ENCODE measurements at regions not wholly inside any gene's neighbourhood (a gene's known extent, or its start where the extent isn't known, plus 50 kb on each side); places are given as distances from the start of the nearest gene placed in this dataset.
"Not testable (repeated sequence)": the region's sequence is repeated elsewhere in the genome, so short reads cannot be mapped to it uniquely, and the experiment has no call there.

GRCh38 chr2:15692551-15693377, 101.1 kb downstream of the DDX1 start:
- ChIA-PET POLR2A (no interaction called here), CTCF (no interaction called here)
- H3K9me3 Mint-ChIP-seq, result no peaks in the 10 kb centered on the region
- peaks cover 6% of the 10 kb centered on the region for H3K27me3 Mint-ChIP-seq
- TF ChIP-seq, protein P1, sequence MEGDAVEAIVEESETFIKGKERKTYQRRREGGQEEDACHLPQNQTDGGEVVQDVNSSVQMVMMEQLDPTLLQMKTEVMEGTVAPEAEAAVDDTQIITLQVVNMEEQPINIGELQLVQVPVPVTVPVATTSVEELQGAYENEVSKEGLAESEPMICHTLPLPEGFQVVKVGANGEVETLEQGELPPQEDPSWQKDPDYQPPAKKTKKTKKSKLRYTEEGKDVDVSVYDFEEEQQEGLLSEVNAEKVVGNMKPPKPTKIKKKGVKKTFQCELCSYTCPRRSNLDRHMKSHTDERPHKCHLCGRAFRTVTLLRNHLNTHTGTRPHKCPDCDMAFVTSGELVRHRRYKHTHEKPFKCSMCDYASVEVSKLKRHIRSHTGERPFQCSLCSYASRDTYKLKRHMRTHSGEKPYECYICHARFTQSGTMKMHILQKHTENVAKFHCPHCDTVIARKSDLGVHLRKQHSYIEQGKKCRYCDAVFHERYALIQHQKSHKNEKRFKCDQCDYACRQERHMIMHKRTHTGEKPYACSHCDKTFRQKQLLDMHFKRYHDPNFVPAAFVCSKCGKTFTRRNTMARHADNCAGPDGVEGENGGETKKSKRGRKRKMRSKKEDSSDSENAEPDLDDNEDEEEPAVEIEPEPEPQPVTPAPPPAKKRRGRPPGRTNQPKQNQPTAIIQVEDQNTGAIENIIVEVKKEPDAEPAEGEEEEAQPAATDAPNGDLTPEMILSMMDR (IDR thresholded peaks at IDR 0.05), result no peak
- no peak overlapping the region for H3K27ac Mint-ChIP-seq
- no peaks in the 10 kb centered on the region for H3K4me1 Mint-ChIP-seq (ENCODE audit: low read depth)
- H3K4me3 Mint-ChIP-seq, result no peak overlapping the region
- no peaks in the 10 kb centered on the region for H3K36me3 Mint-ChIP-seq (ENCODE audit: low read depth)
- DNase-seq (no peak), ATAC-seq (no peak)
- intact Hi-C loops (cut with micrococcal nuclease), result no loop called here

- Mint-ChIP-seq H3K27ac (no peak overlapping the region), H3K4me1 (ENCODE audit: low read depth) (no peaks in the 10 kb centered on the region)
- CTCF ChIA-PET, result no interaction called here
Measured at GRCh38 chr2:15693382-15693781, 101.7 kb downstream of the DDX1 start.

DNA sequence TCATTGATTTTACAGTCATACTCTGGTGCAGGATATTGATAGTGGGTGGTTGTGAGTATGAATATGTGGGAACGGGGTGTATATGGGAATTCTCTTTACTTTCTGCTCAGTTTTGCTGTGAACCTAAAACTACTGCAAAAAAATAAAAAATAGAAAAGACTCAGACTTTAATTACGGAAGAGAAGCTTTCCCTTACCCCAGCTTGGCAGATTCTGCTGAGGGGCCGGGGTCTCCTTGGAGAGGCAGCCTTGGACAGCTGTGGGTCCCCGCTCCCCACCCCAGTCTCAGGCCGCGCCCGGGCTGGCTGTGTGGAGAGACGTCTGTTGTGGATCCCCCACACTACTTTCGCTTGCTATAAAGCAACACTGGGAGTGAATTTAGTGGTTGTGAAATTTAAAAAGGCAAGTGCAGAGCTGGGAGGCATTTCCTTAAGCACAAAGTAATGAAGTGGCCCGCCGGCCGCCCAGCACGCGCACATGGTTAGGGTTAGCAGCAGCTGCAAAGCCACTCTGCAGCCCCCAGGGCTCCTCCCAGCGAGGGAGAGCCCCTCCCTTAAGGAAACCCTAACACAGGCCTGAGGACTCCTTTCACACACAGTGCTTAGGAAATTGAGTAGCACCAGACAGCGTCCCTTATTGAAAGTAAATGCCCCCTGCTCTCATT, 102.4 kb downstream of the DDX1 start:
- DNase-seq (no peak), ATAC-seq (no peak)
- H3K27ac Mint-ChIP-seq, result no peak overlapping the region
- intact Hi-C loops (cut with micrococcal nuclease), result no loop called here
- ChIA-PET CTCF (no interaction called here), POLR2A (no interaction called here)
- TF ChIP-seq, protein P1 (IDR thresholded peaks at IDR 0.05), result no peak
- H3K4me1 Mint-ChIP-seq (ENCODE audit: low read depth), result no peaks in the 10 kb centered on the region
- H3K27me3 Mint-ChIP-seq, result peaks cover 3% of the 10 kb centered on the region
- H3K36me3 Mint-ChIP-seq (ENCODE audit: low read depth), result no peaks in the 10 kb centered on the region
- no peak overlapping the region for H3K4me3 Mint-ChIP-seq
- H3K9me3 Mint-ChIP-seq, result no peaks in the 10 kb centered on the region

More at GRCh38 chr2:15693382-15693781, 101.7 kb downstream of the DDX1 start:
- Mint-ChIP-seq H3K36me3 (ENCODE audit: low read depth) (no peaks in the 10 kb centered on the region), H3K4me3 (no peak overlapping the region), H3K9me3 (no peaks in the 10 kb centered on the region), H3K27me3 (peaks cover 6% of the 10 kb centered on the region)
- TF ChIP-seq, protein P1 (IDR thresholded peaks at IDR 0.05), result no peak
- intact Hi-C loops (cut with micrococcal nuclease), result no loop called here
- ATAC-seq (no peak), DNase-seq (no peak)
- POLR2A ChIA-PET, result no interaction called here

GRCh38 chr2:15694589-15694986, 102.9 kb downstream of the DDX1 start:
- no peak for ATAC-seq
- TF ChIP-seq, protein P1 (IDR thresholded peaks at IDR 0.05), result no peak
- CTCF ChIA-PET, result no interaction called here
- Mint-ChIP-seq H3K27ac (no peak overlapping the region), H3K4me3 (no peak overlapping the region), H3K4me1 (ENCODE audit: low read depth) (no peaks in the 10 kb centered on the region), H3K27me3 (peaks cover 1% of the 10 kb centered on the region), H3K36me3 (ENCODE audit: low read depth) (no peaks in the 10 kb centered on the region), H3K9me3 (no peaks in the 10 kb centered on the region)
- no peak for DNase-seq
- POLR2A ChIA-PET, result no interaction called here
- intact Hi-C loops (cut with micrococcal nuclease), result no loop called here

DNA sequence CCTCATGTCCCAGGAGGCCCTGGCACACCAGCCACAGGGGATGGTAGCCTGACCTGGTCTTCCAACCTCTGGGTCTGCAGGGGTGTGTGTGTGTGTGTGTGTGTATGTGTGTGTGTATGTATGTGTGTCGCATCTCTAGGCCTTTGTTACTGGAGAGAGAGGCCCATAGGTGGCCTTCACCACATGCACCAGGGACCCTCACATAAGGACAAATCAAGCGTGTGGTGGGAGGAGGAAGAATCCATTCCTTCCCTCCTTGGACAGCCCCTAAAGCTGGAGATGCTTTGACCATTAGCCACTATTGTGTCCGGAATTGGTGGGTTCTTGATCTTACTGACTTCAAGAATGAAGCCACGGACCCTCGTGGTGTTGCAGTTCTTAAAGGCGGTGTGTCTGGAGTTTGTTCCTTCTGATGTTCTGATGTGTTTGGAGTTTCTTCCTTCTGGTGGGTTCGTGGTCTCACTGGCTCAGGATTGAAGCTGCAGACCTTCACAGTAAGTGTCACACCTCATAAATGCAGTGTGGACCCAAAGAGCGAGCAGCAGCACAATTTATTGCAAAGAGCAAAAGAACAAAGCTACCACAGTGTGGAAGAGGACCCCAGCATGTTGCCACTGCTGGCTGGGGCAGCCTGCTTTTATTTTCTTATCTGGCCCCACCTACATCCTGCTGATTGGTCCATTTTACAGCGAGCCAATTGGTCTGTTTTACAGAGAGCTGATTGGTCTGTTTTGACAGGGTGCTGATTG, 104.1 kb downstream of the DDX1 start:
- Mint-ChIP-seq H3K27me3 (no peaks in the 10 kb centered on the region), H3K4me1 (ENCODE audit: low read depth) (no peaks in the 10 kb centered on the region), H3K27ac (no peak overlapping the region), H3K4me3 (no peak overlapping the region), H3K9me3 (no peaks in the 10 kb centered on the region), H3K36me3 (ENCODE audit: low read depth) (no peaks in the 10 kb centered on the region)
- POLR2A ChIA-PET, result no interaction called here
- ATAC-seq, result no peak
- intact Hi-C loops (cut with micrococcal nuclease), result no loop called here
- DNase-seq, result no peak
- CTCF ChIA-PET, result no interaction called here
- TF ChIP-seq, protein P1 (IDR thresholded peaks at IDR 0.05), result no peak

DNA sequence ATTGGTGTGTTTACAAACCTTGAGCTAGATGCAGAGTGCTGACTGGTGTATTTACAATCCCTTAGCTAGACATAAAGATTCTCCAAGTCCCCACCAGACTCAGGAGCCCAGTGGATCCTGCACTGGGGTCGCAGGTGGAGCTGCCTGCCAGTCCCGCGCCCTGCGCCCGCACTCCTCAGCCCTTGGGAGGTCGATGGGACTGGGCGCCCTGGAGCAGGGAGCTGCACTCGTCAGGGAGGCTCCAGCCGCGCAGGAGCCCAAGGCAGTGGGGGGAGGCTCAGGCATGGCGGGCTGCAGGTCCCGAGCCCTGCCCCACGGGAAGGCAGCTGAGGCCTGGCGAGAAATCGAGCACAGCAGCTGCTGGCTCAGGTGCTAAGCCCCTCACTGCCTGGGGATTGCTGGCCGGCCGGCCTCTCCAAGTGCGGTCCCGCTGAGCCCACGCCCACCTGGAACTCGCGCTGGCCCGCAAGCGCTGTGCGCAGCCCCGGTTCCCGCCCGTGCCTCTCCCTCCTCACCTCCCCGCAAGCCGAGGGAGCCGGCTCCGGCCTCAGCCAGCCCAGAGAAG, 105.0 kb downstream of the DDX1 start:
- intact Hi-C loops (cut with micrococcal nuclease); H3K4me3 Mint-ChIP-seq; H3K36me3 Mint-ChIP-seq (ENCODE audit: low read depth); DNase-seq; CTCF ChIA-PET; H3K9me3 Mint-ChIP-seq; H3K4me1 Mint-ChIP-seq (ENCODE audit: low read depth); POLR2A ChIA-PET; ATAC-seq; H3K27ac Mint-ChIP-seq; H3K27me3 Mint-ChIP-seq: not testable (repeated sequence)

Measured in activated CD8-positive, alpha-beta T cell treated with anti-CD3 and anti-CD28 coated beads for 36 hours (primary cell).